ENCODE measurements at regions not wholly inside any gene's neighbourhood (a gene's known extent, or its start where the extent isn't known, plus 50 kb on each side); places are given as distances from the start of the nearest gene placed in this dataset.

DNA sequence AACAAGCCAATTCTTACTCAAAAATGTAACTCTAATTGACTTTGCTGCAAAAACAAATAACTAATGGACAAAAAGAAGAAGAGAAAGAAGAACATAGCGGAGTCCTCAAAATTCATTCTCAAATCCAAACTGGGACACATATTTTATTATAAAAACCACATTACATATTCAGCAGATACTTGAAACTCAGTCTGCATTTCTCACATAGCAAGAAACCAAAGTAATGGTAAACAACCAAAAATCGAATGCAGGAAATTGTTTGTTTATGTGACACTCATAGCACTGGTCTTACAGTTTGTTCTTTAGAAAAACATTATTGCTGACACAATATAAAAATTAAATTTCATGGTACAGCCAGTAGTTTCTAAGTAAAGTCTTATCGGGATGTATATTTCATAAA is 789.8 kb downstream of the SLITRK6 start:
- TF ChIP-seq, protein P1, sequence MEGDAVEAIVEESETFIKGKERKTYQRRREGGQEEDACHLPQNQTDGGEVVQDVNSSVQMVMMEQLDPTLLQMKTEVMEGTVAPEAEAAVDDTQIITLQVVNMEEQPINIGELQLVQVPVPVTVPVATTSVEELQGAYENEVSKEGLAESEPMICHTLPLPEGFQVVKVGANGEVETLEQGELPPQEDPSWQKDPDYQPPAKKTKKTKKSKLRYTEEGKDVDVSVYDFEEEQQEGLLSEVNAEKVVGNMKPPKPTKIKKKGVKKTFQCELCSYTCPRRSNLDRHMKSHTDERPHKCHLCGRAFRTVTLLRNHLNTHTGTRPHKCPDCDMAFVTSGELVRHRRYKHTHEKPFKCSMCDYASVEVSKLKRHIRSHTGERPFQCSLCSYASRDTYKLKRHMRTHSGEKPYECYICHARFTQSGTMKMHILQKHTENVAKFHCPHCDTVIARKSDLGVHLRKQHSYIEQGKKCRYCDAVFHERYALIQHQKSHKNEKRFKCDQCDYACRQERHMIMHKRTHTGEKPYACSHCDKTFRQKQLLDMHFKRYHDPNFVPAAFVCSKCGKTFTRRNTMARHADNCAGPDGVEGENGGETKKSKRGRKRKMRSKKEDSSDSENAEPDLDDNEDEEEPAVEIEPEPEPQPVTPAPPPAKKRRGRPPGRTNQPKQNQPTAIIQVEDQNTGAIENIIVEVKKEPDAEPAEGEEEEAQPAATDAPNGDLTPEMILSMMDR (IDR thresholded peaks at IDR 0.05): no peak
- TF ChIP-seq POLR2A (IDR thresholded peaks at IDR 0.05): no peak

Data from breast epithelium (tissue), 3 donors.